GM19240 (cell line): ENCODE measurements at regions not wholly inside any gene's neighbourhood (a gene's known extent, or its start where the extent isn't known, plus 50 kb on each side); places are given as distances from the start of the nearest gene placed in this dataset.
"Not testable (repeated sequence)": the region's sequence is repeated elsewhere in the genome, so short reads cannot be mapped to it uniquely, and the experiment has no call there.

Experiments used
- DNase-seq: peaks from one replicate; pipeline ENCODE4 v3.0.0; 2011; ENCODE audit warnings: low spot score; ENCODE audit not compliant: insufficient read length

GRCh38 chr2:122750095-122750494, 994.6 kb downstream of the TSN start:
- no peak for DNase-seq

- DNase-seq, result no peak
These were observed 995.4 kb downstream of the TSN start for GRCh38 chr2:122750808-122751207.

- DNase-seq, result no peak
These were observed 997.9 kb downstream of the TSN start for GRCh38 chr2:122753336-122753735.

GRCh38 chr2:122754561-122754960, 999.1 kb downstream of the TSN start:
- DNase-seq, result no peak

- DNase-seq, result no peak
These were observed 999.9 kb downstream of the TSN start for GRCh38 chr2:122755281-122755780.

- no peak for DNase-seq
These were observed 1003.5 kb downstream of the TSN start for GRCh38 chr2:122758967-122759366.

GRCh38 chr2:122764014-122764413, 1008.6 kb downstream of the TSN start:
- DNase-seq, result no peak

- DNase-seq, result no peak
These were observed 1024.8 kb downstream of the TSN start for GRCh38 chr2:122780251-122780650.

GRCh38 chr2:122794100-122794499, 1038.6 kb downstream of the TSN start:
- DNase-seq, result no peak

- no peak for DNase-seq
These were observed 1040.3 kb downstream of the TSN start for GRCh38 chr2:122795763-122796162.

GRCh38 chr2:122799391-122799790, 1043.9 kb downstream of the TSN start:
- DNase-seq, result no peak

- DNase-seq, result no peak
These were observed 1045.3 kb downstream of the TSN start for GRCh38 chr2:122800781-122801180.

- no peak for DNase-seq
These were observed 1049.0 kb downstream of the TSN start for GRCh38 chr2:122804494-122804893.

- DNase-seq, result no peak
These were observed 1049.9 kb downstream of the TSN start for GRCh38 chr2:122805346-122805745.

- DNase-seq, result no peak
These were observed 1053.0 kb downstream of the TSN start for GRCh38 chr2:122808286-122808969.

GRCh38 chr2:122812214-122812613, 1056.8 kb downstream of the TSN start:
- DNase-seq, result not testable (repeated sequence)

GRCh38 chr2:122815120-122815519, 1059.7 kb downstream of the TSN start:
- DNase-seq, result no peak

- DNase-seq, result no peak
These were observed 1061.4 kb downstream of the TSN start for GRCh38 chr2:122816803-122817202.

GRCh38 chr2:122822319-122822718, 1066.9 kb downstream of the TSN start:
- no peak for DNase-seq

GRCh38 chr2:122830157-122830556, 1074.7 kb downstream of the TSN start:
- DNase-seq, result no peak

GRCh38 chr2:122831649-122832048, 1076.2 kb downstream of the TSN start:
- DNase-seq, result no peak

GRCh38 chr2:122843503-122843902, 1088.1 kb downstream of the TSN start:
- no peak for DNase-seq

GRCh38 chr2:122851161-122851560, 1095.7 kb downstream of the TSN start:
- DNase-seq, result no peak
